Chondrocyte (in vitro differentiated cells): ENCODE measurements at regions not wholly inside any gene's neighbourhood (a gene's known extent, or its start where the extent isn't known, plus 50 kb on each side); places are given as distances from the start of the nearest gene placed in this dataset.

Experiments used
- DNase-seq: peaks from one replicate; pipeline ENCODE4 v3.0.0; 2021; ENCODE audit warnings: mixed read lengths, low spot score
- H3K27ac Mint-ChIP-seq: one replicate; pipeline ENCODE4 v1.8.0; 2021; ENCODE audit warnings: mild to moderate bottlenecking, moderate library complexity, mixed read lengths; ENCODE audit not compliant: unreplicated experiment
- H3K27me3 Mint-ChIP-seq: 2 replicates; pipeline ENCODE4 v1.8.0; 2021; ENCODE audit warnings: low read depth, mixed read lengths
- H3K36me3 Mint-ChIP-seq: 2 replicates; pipeline ENCODE4 v1.8.0; 2021; ENCODE audit warnings: low read depth, mixed read lengths
- H3K4me1 Mint-ChIP-seq: 2 replicates; pipeline ENCODE4 v1.8.0; 2021; ENCODE audit warnings: low read depth, mild to moderate bottlenecking, mixed read lengths
- H3K4me3 Mint-ChIP-seq: one replicate; pipeline ENCODE4 v1.8.0; 2021; ENCODE audit warnings: mild to moderate bottlenecking, moderate library complexity, mixed read lengths; ENCODE audit not compliant: unreplicated experiment
- H3K9me3 Mint-ChIP-seq: 2 replicates; pipeline ENCODE4 v1.8.0; 2021; ENCODE audit warnings: low read depth, mixed read lengths
- TF ChIP-seq, protein P1 (sequence below): fragments of 200-600 bp; sonication (generic); IDR thresholded peaks from 2 replicates; pipeline ENCODE4 v1.5.0; 2021; ENCODE audit warnings: antibody characterized with exemption, mild to moderate bottlenecking, moderate library complexity

GRCh38 chr2:167712275-167712674 is 535.1 kb downstream of the STK39 start:
- no peak overlapping the region for H3K4me3 Mint-ChIP-seq
- H3K36me3 Mint-ChIP-seq: peaks cover 2% of the 10 kb centered on the region
- DNase-seq: no peak
- peaks cover 6% of the 10 kb centered on the region for H3K9me3 Mint-ChIP-seq
- TF ChIP-seq, protein P1, sequence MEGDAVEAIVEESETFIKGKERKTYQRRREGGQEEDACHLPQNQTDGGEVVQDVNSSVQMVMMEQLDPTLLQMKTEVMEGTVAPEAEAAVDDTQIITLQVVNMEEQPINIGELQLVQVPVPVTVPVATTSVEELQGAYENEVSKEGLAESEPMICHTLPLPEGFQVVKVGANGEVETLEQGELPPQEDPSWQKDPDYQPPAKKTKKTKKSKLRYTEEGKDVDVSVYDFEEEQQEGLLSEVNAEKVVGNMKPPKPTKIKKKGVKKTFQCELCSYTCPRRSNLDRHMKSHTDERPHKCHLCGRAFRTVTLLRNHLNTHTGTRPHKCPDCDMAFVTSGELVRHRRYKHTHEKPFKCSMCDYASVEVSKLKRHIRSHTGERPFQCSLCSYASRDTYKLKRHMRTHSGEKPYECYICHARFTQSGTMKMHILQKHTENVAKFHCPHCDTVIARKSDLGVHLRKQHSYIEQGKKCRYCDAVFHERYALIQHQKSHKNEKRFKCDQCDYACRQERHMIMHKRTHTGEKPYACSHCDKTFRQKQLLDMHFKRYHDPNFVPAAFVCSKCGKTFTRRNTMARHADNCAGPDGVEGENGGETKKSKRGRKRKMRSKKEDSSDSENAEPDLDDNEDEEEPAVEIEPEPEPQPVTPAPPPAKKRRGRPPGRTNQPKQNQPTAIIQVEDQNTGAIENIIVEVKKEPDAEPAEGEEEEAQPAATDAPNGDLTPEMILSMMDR: no peak
- H3K27ac Mint-ChIP-seq: no peak overlapping the region
- no peaks in the 10 kb centered on the region for H3K4me1 Mint-ChIP-seq
- no peaks in the 10 kb centered on the region for H3K27me3 Mint-ChIP-seq

DNA sequence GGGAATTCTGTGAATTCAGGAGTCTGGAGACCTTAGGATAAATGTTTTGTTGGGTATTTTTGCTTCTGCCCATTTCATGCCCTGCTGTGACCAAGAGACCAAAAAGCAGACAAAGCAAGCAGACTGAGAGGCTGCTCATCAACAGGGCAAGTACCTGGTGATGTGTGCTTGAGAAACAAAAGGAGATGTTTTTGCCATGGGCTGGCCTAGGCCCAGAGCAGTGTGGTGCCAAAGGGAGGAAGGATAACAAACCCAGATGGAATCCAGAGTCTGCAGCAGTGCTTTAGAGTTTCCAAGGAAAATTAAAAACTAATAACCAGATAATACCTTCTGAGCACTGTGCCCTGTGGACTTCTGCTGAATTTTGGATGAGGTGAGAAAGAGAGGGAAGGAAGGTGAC is 538.4 kb downstream of the STK39 start:
- no peak overlapping the region for H3K27ac Mint-ChIP-seq
- H3K27me3 Mint-ChIP-seq: no peaks in the 10 kb centered on the region
- TF ChIP-seq, protein P1: no peak
- DNase-seq: no peak
- no peaks in the 10 kb centered on the region for H3K36me3 Mint-ChIP-seq
- no peak overlapping the region for H3K4me3 Mint-ChIP-seq
- no peaks in the 10 kb centered on the region for H3K4me1 Mint-ChIP-seq
- H3K9me3 Mint-ChIP-seq: peaks cover 3% of the 10 kb centered on the region

DNA sequence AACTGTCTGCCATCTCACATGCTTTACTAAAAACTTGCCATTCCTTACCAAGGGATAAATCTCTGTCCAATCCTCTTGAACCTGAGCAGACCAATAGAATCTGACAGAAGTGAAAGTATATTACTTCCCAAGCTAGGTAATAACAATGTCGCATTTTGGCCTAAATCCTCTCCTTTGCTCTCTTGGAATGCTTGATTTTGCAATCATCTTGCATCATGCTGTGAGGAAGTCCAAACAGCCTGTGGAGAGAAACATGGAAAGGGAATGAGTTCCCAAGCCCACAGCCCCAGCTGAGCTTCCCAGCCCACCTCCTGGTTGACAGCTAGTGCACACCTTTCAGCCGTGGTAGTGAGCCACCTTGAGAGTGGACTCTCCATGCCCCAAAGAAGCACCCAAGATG is 540.6 kb downstream of the STK39 start:
- no peak for DNase-seq
- H3K27me3 Mint-ChIP-seq: no peaks in the 10 kb centered on the region
- no peaks in the 10 kb centered on the region for H3K4me1 Mint-ChIP-seq
- TF ChIP-seq, protein P1: no peak
- no peaks in the 10 kb centered on the region for H3K36me3 Mint-ChIP-seq
- no peak overlapping the region for H3K27ac Mint-ChIP-seq
- H3K4me3 Mint-ChIP-seq: no peak overlapping the region
- H3K9me3 Mint-ChIP-seq: peaks cover 3% of the 10 kb centered on the region

DNA sequence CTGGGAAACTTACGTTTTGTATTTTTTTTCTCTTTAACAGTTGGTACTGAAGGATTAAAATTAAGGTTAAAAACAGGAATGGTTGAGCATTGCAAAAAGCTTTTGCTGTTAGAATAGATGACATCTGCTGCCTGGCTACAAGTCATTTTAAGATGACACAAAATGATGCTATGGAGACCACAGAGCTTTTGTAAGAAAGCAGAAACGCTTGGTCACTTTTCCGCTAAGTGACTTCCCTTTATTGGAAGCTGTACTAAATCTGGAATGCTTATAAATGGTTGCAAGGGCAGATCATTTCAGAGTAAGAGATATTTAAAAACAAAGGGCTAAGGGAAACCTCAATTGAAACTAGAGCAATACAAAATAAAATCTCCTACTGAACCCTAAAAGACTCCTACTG is 544.0 kb downstream of the STK39 start:
- Mint-ChIP-seq H3K27me3 (no peaks in the 10 kb centered on the region), H3K36me3 (no peaks in the 10 kb centered on the region), H3K4me1 (no peaks in the 10 kb centered on the region), H3K4me3 (no peak overlapping the region), H3K27ac (no peak overlapping the region), H3K9me3 (peaks cover 3% of the 10 kb centered on the region)
- TF ChIP-seq, protein P1: no peak
- no peak for DNase-seq

DNA sequence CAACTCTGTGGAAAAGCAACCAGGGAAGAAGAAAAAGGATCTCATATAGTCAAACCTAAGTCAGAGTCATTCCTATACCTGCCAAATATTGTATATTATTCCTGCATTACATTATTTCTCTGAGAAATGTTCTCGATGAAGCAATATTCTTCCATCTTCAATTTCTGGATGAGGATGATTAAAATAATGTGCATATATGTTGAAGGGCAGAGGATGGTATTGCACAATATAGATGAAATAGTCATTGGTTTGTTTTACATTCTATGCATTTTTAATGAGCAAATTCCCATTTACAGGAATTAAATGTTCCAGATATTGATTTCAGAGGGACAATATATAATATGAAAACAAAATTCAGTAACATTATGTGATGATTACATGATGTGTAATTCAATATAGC is 545.2 kb downstream of the STK39 start:
- H3K4me1 Mint-ChIP-seq: no peaks in the 10 kb centered on the region
- H3K9me3 Mint-ChIP-seq: no peaks in the 10 kb centered on the region
- no peaks in the 10 kb centered on the region for H3K36me3 Mint-ChIP-seq
- H3K27ac Mint-ChIP-seq: no peak overlapping the region
- TF ChIP-seq, protein P1: no peak
- H3K4me3 Mint-ChIP-seq: no peak overlapping the region
- DNase-seq: no peak
- H3K27me3 Mint-ChIP-seq: no peaks in the 10 kb centered on the region
